MCF 10A (cell line): ENCODE measurements at regions not wholly inside any gene's neighbourhood (a gene's known extent, or its start where the extent isn't known, plus 50 kb on each side); places are given as distances from the start of the nearest gene placed in this dataset.

Source experiments
- BruUV-seq: library from RNA; stranded (reverse); fragments of 400-500 nt; replicated peaks from 2 replicates; lab custom pipeline; 2021; lab: Mats Ljungman, UMichigan
- CTCF ChIA-PET: fragments of 300-600 bp; sonication (Branson Sonifier 250); formaldehyde crosslinking; extraction: SDS; loops from one replicate; lab custom pipeline; 2021; ENCODE audit warnings: antibody characterized with exemption, inconsistent platforms; lab: Yijun Ruan, JAX
- POLR2A ChIA-PET: fragments of 300-600, 350-650 bp; sonication (Branson Sonifier 250); formaldehyde crosslinking; extraction: SDS; loops from one replicate; lab custom pipeline; 2020; ENCODE audit warnings: antibody characterized with exemption, inconsistent platforms; lab: Yijun Ruan, JAX
- DNase-seq: peaks from one replicate; pipeline ENCODE4 v3.0.0-alpha.2; 2018; ENCODE audit not compliant: unreplicated experiment
- H3K27ac Mint-ChIP-seq: one replicate; pipeline ENCODE4 v1.8.0; 2022; ENCODE audit warnings: mild to moderate bottlenecking, low read depth, mixed read lengths; ENCODE audit not compliant: unreplicated experiment
- H3K27me3 Mint-ChIP-seq: one replicate; pipeline ENCODE4 v1.8.0; 2022; ENCODE audit warnings: mixed read lengths; ENCODE audit not compliant: insufficient read depth, unreplicated experiment
- H3K36me3 Mint-ChIP-seq: one replicate; pipeline ENCODE4 v1.8.0; 2022; ENCODE audit warnings: mild to moderate bottlenecking, moderate library complexity, mixed read lengths; ENCODE audit not compliant: insufficient read depth, unreplicated experiment
- H3K4me1 Mint-ChIP-seq: one replicate; pipeline ENCODE4 v1.8.0; 2022; ENCODE audit warnings: mixed read lengths; ENCODE audit not compliant: insufficient read depth, unreplicated experiment
- H3K4me3 Mint-ChIP-seq: one replicate; pipeline ENCODE4 v1.8.0; 2022; ENCODE audit warnings: mild to moderate bottlenecking, moderate library complexity, mixed read lengths; ENCODE audit not compliant: unreplicated experiment
- H3K9me3 Mint-ChIP-seq: one replicate; pipeline ENCODE4 v1.8.0; 2022; ENCODE audit warnings: mixed read lengths; ENCODE audit not compliant: unreplicated experiment
- CTCF ChIP-seq: fragments of 200-600 bp; IDR thresholded peaks from one replicate; pipeline ENCODE4 v1.8.0; 2022; ENCODE audit warnings: antibody characterized with exemption, mild to moderate bottlenecking; ENCODE audit not compliant: unreplicated experiment
- intact Hi-C: fragments of 100-400 bp; cut with micrococcal nuclease; formaldehyde crosslinking; loops from 2 replicates; pipeline ENCODE4 v1.14.1; 2022

- H3K36me3 Mint-ChIP-seq: no peaks in the 10 kb centered on the region
- no peak overlapping the region for H3K27ac Mint-ChIP-seq
- TF ChIP-seq CTCF: no peak
- no peak for DNase-seq
- peaks cover 2% of the 10 kb centered on the region for H3K9me3 Mint-ChIP-seq
- H3K4me1 Mint-ChIP-seq: no peaks in the 10 kb centered on the region
- no peak overlapping the region for H3K4me3 Mint-ChIP-seq
- BruUV-seq: no TSS peak
- ChIA-PET POLR2A (interaction anchor here (0.6 to 0.9 kb wide), 3 partner anchors 10 to 992 kb away, joined by 3 to 4 read pairs (median 3); no protein-coding TSS in a partner anchor), CTCF (no interaction called here)
- intact Hi-C loops: no loop called here
- H3K27me3 Mint-ChIP-seq: peaks cover 92% of the 10 kb centered on the region
Measured at GRCh38 chr2:44869761-44870160, 71.7 kb upstream of the SIX3 start.

DNA sequence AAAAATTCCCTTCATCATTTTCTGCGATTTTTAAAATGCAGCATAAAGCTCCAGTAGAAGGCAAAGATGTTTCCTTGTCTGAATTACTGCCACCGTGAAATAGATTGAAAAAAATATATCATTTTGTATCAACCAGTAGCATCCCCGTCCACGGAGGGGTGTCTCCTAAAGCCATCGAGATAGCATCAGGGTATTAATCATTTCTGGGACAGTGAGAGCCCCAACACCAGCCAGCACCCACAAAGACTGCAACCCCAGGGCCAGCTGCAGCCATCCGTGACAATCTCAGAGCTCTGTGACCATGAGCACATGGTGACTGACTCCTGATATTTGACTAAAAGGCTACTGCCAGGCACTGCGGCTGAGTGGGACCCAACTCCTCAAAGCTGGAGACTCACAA, 64.1 kb upstream of the SIX3 start:
- H3K36me3 Mint-ChIP-seq: peaks cover 6% of the 10 kb centered on the region
- no TSS peak for BruUV-seq
- no peak for DNase-seq
- no peaks in the 10 kb centered on the region for H3K4me1 Mint-ChIP-seq
- no peak for TF ChIP-seq CTCF
- peaks cover 55% of the 10 kb centered on the region for H3K27me3 Mint-ChIP-seq
- H3K4me3 Mint-ChIP-seq: no peak overlapping the region
- ChIA-PET POLR2A (interaction anchor here (1.1 kb wide), 1 partner anchor 11 kb away, joined by 3 read pairs; no protein-coding TSS in a partner anchor), CTCF (interaction anchor here (0.7 to 1.7 kb wide), 5 partner anchors 8 to 398 kb away, joined by 3 to 6 read pairs (median 3); no protein-coding TSS in a partner anchor)
- no peak overlapping the region for H3K27ac Mint-ChIP-seq
- peaks cover 18% of the 10 kb centered on the region for H3K9me3 Mint-ChIP-seq
- intact Hi-C loops: no loop called here

DNA sequence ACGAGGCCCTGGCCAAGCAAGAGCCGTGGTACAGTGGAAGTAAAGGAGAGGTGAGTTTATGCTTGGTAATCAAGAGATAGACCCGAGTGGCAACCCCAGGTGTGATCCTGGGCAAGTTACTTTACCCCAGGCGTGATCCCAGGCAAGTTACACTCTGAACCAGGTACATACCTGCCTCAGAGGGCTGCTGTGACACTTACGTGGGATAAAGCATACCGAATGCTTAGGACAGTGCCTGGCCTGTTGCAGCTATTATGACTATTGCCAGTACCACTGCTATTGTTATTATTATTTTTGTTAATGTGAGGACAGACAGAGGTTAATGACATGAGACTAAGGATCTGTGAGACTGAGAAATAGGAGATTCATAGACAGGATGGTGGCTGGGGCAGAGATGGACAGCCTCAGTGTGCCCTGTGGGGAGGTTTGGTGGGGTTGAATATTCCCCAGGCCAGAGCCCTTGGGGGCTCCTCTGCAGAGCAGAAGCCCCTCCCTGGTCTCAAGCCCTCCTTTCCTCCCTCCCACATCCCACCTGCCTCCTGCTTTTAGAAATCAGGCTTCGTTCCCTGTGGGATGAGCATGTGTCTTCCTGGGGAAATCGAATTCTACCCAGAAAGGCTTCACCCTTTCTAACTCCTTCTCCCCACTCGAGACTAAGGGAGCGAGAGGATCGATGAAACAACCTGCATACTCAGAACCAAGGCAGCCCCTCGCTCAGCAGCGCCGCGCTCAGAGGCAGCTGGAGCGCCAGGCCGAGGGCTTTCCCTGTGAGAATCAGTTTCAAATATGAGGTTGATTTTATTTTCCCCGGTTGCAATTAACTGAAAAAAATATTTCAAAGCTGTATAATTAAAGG, 62.0 kb upstream of the SIX3 start:
- Mint-ChIP-seq H3K27ac (no peak overlapping the region), H3K27me3 (peaks cover 35% of the 10 kb centered on the region), H3K4me3 (no peak overlapping the region), H3K4me1 (no peaks in the 10 kb centered on the region), H3K9me3 (peaks cover 18% of the 10 kb centered on the region), H3K36me3 (peaks cover 6% of the 10 kb centered on the region)
- TF ChIP-seq CTCF: no peak
- BruUV-seq: no TSS peak
- intact Hi-C loops: no loop called here
- POLR2A ChIA-PET: no interaction called here
- DNase-seq: no peak
- CTCF ChIA-PET: no interaction called here

DNA sequence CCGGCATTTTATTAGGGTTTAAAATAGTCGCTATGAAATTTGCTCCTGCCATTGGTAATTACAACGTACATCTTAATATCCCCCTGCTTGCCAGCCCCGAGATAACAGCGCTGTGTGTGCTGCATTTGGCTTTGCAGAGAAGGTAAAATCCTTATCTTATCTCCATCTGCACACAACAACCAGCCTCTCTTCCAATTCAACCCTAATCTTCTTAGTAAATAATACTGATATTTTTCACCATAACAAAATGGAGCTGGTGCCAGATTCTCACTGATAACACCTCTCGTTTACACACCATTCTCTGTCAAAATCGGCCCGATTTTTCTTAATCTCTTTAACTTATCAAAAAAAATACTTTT, 61.4 kb upstream of the SIX3 start:
- TF ChIP-seq CTCF: no peak
- POLR2A ChIA-PET: no interaction called here
- peaks cover 13% of the 10 kb centered on the region for H3K9me3 Mint-ChIP-seq
- H3K27me3 Mint-ChIP-seq: peaks cover 29% of the 10 kb centered on the region
- no peak overlapping the region for H3K4me3 Mint-ChIP-seq
- BruUV-seq: no TSS peak
- no peak overlapping the region for H3K27ac Mint-ChIP-seq
- no peaks in the 10 kb centered on the region for H3K4me1 Mint-ChIP-seq
- DNase-seq: no peak
- CTCF ChIA-PET: no interaction called here
- intact Hi-C loops: no loop called here
- peaks cover 5% of the 10 kb centered on the region for H3K36me3 Mint-ChIP-seq
